ENCODE measurements at regions not wholly inside any gene's neighbourhood (a gene's known extent, or its start where the extent isn't known, plus 50 kb on each side); places are given as distances from the start of the nearest gene placed in this dataset.

DNA sequence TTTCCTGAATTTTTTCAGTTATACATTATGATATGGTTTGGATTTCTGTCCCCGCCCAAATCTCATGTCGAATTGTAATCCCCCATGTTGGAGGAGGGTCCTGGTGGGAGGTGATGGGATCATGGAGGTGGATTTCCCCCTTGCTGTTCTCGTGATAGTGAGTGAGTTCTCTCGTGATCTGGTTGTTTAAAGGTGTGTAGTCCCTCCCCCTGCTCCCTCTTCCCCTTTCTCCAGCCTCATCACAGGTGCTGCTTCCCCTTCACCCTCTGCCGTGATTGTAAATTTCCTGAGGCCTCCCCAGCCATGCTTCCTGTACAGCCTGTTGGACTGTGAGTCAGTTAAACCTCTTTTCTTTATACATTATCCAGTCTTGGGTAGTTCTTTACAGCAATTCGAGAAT is 93.2 kb upstream of the HNRNPU start:
- TF ChIP-seq POLR2A (IDR thresholded peaks at IDR 0.05), result no peak
- TF ChIP-seq, protein P1, sequence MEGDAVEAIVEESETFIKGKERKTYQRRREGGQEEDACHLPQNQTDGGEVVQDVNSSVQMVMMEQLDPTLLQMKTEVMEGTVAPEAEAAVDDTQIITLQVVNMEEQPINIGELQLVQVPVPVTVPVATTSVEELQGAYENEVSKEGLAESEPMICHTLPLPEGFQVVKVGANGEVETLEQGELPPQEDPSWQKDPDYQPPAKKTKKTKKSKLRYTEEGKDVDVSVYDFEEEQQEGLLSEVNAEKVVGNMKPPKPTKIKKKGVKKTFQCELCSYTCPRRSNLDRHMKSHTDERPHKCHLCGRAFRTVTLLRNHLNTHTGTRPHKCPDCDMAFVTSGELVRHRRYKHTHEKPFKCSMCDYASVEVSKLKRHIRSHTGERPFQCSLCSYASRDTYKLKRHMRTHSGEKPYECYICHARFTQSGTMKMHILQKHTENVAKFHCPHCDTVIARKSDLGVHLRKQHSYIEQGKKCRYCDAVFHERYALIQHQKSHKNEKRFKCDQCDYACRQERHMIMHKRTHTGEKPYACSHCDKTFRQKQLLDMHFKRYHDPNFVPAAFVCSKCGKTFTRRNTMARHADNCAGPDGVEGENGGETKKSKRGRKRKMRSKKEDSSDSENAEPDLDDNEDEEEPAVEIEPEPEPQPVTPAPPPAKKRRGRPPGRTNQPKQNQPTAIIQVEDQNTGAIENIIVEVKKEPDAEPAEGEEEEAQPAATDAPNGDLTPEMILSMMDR (IDR thresholded peaks at IDR 0.05), result no peak

Measured in adrenal gland (tissue), 5 donors.